Fibroblast of the aortic adventitia (primary cell): ENCODE measurements at regions not wholly inside any gene's neighbourhood (a gene's known extent, or its start where the extent isn't known, plus 50 kb on each side); places are given as distances from the start of the nearest gene placed in this dataset.

ENCODE experiments used
- DNase-seq: peaks from one replicate; pipeline ENCODE4 v3.0.0-alpha.2; 2010; ENCODE audit warnings: low read depth
- H3K4me3 ChIP-seq: 2 replicates; pipeline ENCODE4 v1.5.1; 2011; ENCODE audit warnings: low read depth, mild to moderate bottlenecking, control low read depth, low read length, moderate library complexity
- CTCF ChIP-seq: IDR thresholded peaks from 2 replicates; pipeline ENCODE4 v1.5.1; 2011; ENCODE audit warnings: mild to moderate bottlenecking, low read length, control low read depth, inconsistent platforms; ENCODE audit not compliant: insufficient read depth

- TF ChIP-seq CTCF, result no peak
- no peak overlapping the region for H3K4me3 ChIP-seq
- no peak for DNase-seq
Observed at GRCh38 chr2:40997362-40997761, 545.5 kb upstream of the SLC8A1 start.

GRCh38 chr2:41000374-41000773 lies 548.5 kb upstream of the SLC8A1 start:
- DNase-seq, result no peak

GRCh38 chr2:41000906-41001305 lies 549.0 kb upstream of the SLC8A1 start:
- no peak for TF ChIP-seq CTCF
- no peak for DNase-seq
- H3K4me3 ChIP-seq, result no peak overlapping the region

More at GRCh38 chr2:41000374-41000773, 548.5 kb upstream of the SLC8A1 start:
- H3K4me3 ChIP-seq, result no peak overlapping the region
- TF ChIP-seq CTCF, result no peak

- TF ChIP-seq CTCF, result no peak
- no peak for DNase-seq
- no peak overlapping the region for H3K4me3 ChIP-seq
Observed at GRCh38 chr2:41004700-41005099, 552.8 kb upstream of the SLC8A1 start.

GRCh38 chr2:41020358-41020757 lies 568.5 kb upstream of the SLC8A1 start:
- no peak for TF ChIP-seq CTCF
- H3K4me3 ChIP-seq, result no peak overlapping the region
- no peak for DNase-seq

- no peak for TF ChIP-seq CTCF
- no peak overlapping the region for H3K4me3 ChIP-seq
- no peak for DNase-seq
Observed at GRCh38 chr2:41024816-41025215, 572.9 kb upstream of the SLC8A1 start.

GRCh38 chr2:41026613-41027012 lies 574.7 kb upstream of the SLC8A1 start:
- H3K4me3 ChIP-seq, result no peak overlapping the region
- TF ChIP-seq CTCF, result no peak
- no peak for DNase-seq
